HepG2 (cell line): ENCODE measurements at regions not wholly inside any gene's neighbourhood (a gene's known extent, or its start where the extent isn't known, plus 50 kb on each side); places are given as distances from the start of the nearest gene placed in this dataset.
"Not testable (repeated sequence)": the region's sequence is repeated elsewhere in the genome, so short reads cannot be mapped to it uniquely, and the experiment has no call there.

Source experiments
- ATAC-seq: fragments of 200-7000 bp; cut with Tn5 transposase; 3 replicates; pipeline ENCODE4 v1.9.1; 2020; ENCODE audit warnings: mild to moderate bottlenecking, moderate library complexity
- BruUV-seq: library from RNA; stranded (reverse); fragments of 400-500 nt; replicated peaks from 2 replicates; lab custom pipeline; 2021; lab: Mats Ljungman, UMichigan
- CTCF ChIA-PET: fragments of 300-600 bp; formaldehyde crosslinking; extraction: SDS; loops from one replicate; lab custom pipeline; 2021; ENCODE audit warnings: low total read pairs, inconsistent platforms, low intra/inter-chr PET ratio; lab: Yijun Ruan, JAX
- POLR2A ChIA-PET: fragments of 350-600 bp; sonication (Branson Sonifier 250); formaldehyde crosslinking; loops from one replicate; lab custom pipeline; 2020; ENCODE audit warnings: antibody characterized with exemption, inconsistent platforms; lab: Yijun Ruan, JAX
- DNase-seq: peaks from one replicate; pipeline ENCODE4 v3.0.0-alpha.2; 2015; ENCODE audit warnings: low spot score
- FAIRE-seq: peaks from 3 replicates; lab custom pipeline; 2011; peaks lifted over from hg19 to GRCh38; lab: Jason Lieb, UNC
- H2AFZ ChIP-seq: one replicate; pipeline ENCODE4 v1.6.1; 2011; ENCODE audit warnings: low read length, inconsistent platforms
- H3K27ac ChIP-seq: fragments of 300-600 bp; 3 replicates; pipeline ENCODE4 v1.8.0; 2011; ENCODE audit warnings: mixed run types, mild to moderate bottlenecking, mixed read lengths, low read length, inconsistent platforms; ENCODE audit not compliant: insufficient read depth; ENCODE audit errors: extremely low read length
- H3K27me3 ChIP-seq, 2 experiments: fragments of 200-600 bp in 1 of 2; 2 replicates in 1 of 2; 3 replicates in 1 of 2; pipeline versions ENCODE4 v1.6.0 to v1.8.0; 2011; ENCODE audit warnings: low read length in 2 of 2, mild to moderate bottlenecking in 2 of 2, moderate library complexity in 2 of 2, inconsistent platforms in 1 of 2; ENCODE audit not compliant: insufficient read depth in 2 of 2, control insufficient read depth in 1 of 2
- H3K36me3 ChIP-seq, 2 experiments: fragments of 200-600 bp in 1 of 2; replicated peaks in 1 of 2; 2 replicates in 1 of 2; 3 replicates in 1 of 2; pipeline versions ENCODE4 v1.5.1 to v1.8.0; 2011; ENCODE audit warnings: low read length in 2 of 2, inconsistent platforms in 1 of 2; ENCODE audit not compliant: insufficient read depth in 2 of 2, control insufficient read depth in 1 of 2
- H3K4me1 ChIP-seq: 2 replicates; pipeline ENCODE4 v1.5.1; 2012; ENCODE audit warnings: low read length, inconsistent platforms; ENCODE audit not compliant: insufficient read depth
- H3K4me2 ChIP-seq: 2 replicates; pipeline ENCODE4 v1.6.0; 2011; ENCODE audit warnings: low read depth, low read length, inconsistent platforms
- H3K4me3 ChIP-seq, 3 experiments: fragments of 200-600 bp in 1 of 3; sonication (generic), shearing (Covaris generic) in 1 of 3; replicated peaks in 1 of 3; 2 replicates each; pipeline ENCODE4 v1.5.1; 2011 to 2016; ENCODE audit warnings: low read length in 3 of 3, inconsistent platforms in 2 of 3, low read depth in 2 of 3, mild to moderate bottlenecking in 2 of 3, control low read depth in 1 of 3, mixed read lengths in 1 of 3; ENCODE audit not compliant: insufficient read depth in 1 of 3
- H3K79me2 ChIP-seq: one replicate; pipeline ENCODE4 v1.6.1; 2011; ENCODE audit warnings: low read length, inconsistent platforms; ENCODE audit not compliant: insufficient read depth
- H3K9ac ChIP-seq: 2 replicates; pipeline ENCODE4 v1.6.0; 2011; ENCODE audit warnings: mild to moderate bottlenecking, low read depth, low read length, inconsistent platforms; ENCODE audit not compliant: insufficient read depth
- H3K9me3 ChIP-seq: 2 replicates; pipeline ENCODE4 v1.5.1; 2012; ENCODE audit warnings: mild to moderate bottlenecking, low read length
- H4K20me1 ChIP-seq: 2 replicates; pipeline ENCODE4 v1.6.0; 2011; ENCODE audit warnings: inconsistent platforms, mild to moderate bottlenecking, low read length, moderate library complexity; ENCODE audit not compliant: insufficient read depth
- WGBS: methylation state at CpG from one replicate; pipeline ENCODE4 v1.1.6; 2017; ENCODE audit warnings: low lambda C conversion rate; 5-methylcytosine and 5-hydroxymethylcytosine counted together
- in situ Hi-C: cut with HindIII; loops from 2 replicates; pipeline ENCODE4 v1.10.0; 2017; ENCODE audit warnings: low pct_unique_long_range_greater_than_20kb; ENCODE audit not compliant: extremely low pct_ligation_motif_present
- intact Hi-C: fragments of 100-400 bp; cut with micrococcal nuclease; formaldehyde crosslinking; loops from one replicate; pipeline ENCODE4 v1.10.0; 2022; ENCODE audit not compliant: unreplicated experiment

DNA sequence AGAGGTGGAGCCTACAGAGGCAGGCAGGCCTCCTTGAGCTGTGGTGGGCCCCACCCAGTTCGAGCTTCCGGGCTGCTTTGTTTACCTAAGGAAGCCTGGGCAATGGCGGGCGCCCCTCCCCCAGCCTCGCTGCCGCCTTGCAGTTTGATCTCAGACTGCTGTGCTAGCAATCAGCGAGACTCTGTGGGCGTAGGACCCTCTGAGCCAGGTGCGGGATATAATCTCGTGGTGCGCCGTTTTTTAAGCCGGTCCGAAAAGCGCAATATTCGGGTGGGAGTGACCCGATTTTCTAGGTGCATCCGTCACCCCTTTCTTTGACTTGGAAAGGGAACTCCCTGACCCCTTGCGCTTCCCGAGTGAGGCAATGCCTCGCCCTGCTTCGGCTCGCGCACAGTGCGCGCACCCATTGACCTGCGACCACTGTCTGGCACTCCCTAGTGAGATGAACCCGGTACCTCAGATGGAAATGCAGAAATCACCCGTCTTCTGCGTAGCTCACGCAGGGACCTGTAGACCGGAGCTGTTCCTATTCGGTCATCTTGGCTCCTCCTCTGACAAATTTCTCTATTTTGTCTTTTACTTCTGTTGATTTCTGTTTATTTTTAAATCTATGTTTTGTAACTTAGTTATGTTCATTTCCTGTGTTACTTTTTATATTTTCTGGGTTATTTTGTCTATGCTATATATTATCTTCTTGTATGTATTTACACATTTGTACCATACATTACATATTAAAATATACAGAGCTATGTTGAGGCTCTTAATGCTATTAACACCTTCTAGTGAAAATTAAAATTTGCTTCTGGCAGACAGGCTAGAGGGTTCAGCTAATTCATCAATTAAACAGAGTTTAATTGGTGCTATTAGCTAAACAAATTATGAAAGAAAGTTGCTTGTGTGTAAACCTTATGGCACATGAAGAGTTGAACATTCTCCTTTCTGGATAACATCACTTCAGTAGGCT, 97.3 kb upstream of the CNTNAP2 start:
- H3K27ac ChIP-seq, CTCF ChIA-PET, H4K20me1 ChIP-seq, H3K4me2 ChIP-seq, H3K4me3 ChIP-seq, H3K27me3 ChIP-seq, H3K36me3 ChIP-seq, in situ Hi-C loops, DNase-seq, FAIRE-seq, H3K9ac ChIP-seq, H3K4me1 ChIP-seq, BruUV-seq, H2AFZ ChIP-seq, H3K79me2 ChIP-seq, intact Hi-C loops, ATAC-seq, POLR2A ChIA-PET: not testable (repeated sequence)
- WGBS: 78% methylated on average over 17 of the region's 33 CpGs
- H3K9me3 ChIP-seq: peaks cover 31% of the 10 kb centered on the region

DNA sequence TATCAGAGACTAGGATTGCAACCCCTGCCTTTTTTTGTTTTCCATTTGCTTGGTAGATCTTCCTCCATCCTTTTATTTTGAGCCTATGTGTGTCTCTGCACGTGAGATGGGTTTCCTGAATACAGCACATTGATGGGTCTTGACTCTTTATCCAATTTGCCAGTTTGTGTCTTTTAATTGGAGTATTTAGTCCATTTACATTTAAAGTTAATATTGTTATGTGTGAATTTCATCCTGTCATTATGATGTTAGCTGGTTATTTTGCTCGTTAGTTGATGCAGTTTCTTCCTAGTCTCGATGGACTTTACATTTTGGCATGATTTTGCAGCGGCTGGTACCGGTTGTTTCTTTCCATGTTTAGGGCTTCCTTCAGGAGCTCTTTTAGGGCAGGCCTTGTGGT, 99.2 kb upstream of the CNTNAP2 start:
- H3K36me3 ChIP-seq, POLR2A ChIA-PET, in situ Hi-C loops, CTCF ChIA-PET, intact Hi-C loops, H3K4me3 ChIP-seq, H3K27ac ChIP-seq, H3K27me3 ChIP-seq, BruUV-seq, FAIRE-seq, H3K9ac ChIP-seq, H2AFZ ChIP-seq, H3K79me2 ChIP-seq, H3K4me2 ChIP-seq, H3K4me1 ChIP-seq, DNase-seq, ATAC-seq, H4K20me1 ChIP-seq: not testable (repeated sequence)
- 0% methylated on average over 5 of the region's 5 CpGs for WGBS
- H3K9me3 ChIP-seq: peaks cover 26% of the 10 kb centered on the region

DNA sequence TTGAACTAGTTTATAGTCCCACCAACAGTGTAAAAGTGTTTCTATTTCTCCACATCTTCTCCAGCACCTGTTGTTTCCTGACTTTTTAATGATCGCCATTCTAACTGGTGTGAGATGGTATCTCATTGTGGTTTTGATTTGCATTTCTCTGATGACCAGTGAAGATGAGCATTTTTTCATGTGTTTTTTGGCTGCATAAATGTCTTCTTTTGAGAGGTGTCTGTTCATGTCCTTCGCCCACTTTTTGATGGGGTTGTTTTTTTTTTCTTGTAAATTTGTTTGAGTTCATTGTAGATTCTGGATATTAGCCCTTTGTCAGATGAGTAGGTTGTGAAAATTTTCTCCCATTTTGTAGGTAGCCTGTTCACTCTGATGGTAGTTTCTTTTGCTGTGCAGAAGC, 102.4 kb upstream of the CNTNAP2 start:
- in situ Hi-C loops, H4K20me1 ChIP-seq, ATAC-seq, H2AFZ ChIP-seq, POLR2A ChIA-PET, BruUV-seq, CTCF ChIA-PET, H3K4me2 ChIP-seq, H3K36me3 ChIP-seq, intact Hi-C loops, DNase-seq, H3K27me3 ChIP-seq, H3K9ac ChIP-seq, H3K79me2 ChIP-seq, H3K4me3 ChIP-seq, H3K27ac ChIP-seq, H3K4me1 ChIP-seq, FAIRE-seq: not testable (repeated sequence)
- WGBS: 20% methylated on average over 2 of the region's 2 CpGs
- H3K9me3 ChIP-seq: peaks cover 30% of the 10 kb centered on the region
